WTC11 (cell line): ENCODE measurements at regions not wholly inside any gene's neighbourhood (a gene's known extent, or its start where the extent isn't known, plus 50 kb on each side); places are given as distances from the start of the nearest gene placed in this dataset.

Experiments
- ATAC-seq: fragments of 200-7000 bp; cut with Tn5 transposase; 2 replicates; pipeline ENCODE4 v1.10.0; 2021; ENCODE audit warnings: mild to moderate bottlenecking, moderate library complexity
- CTCF ChIA-PET: fragments of 300-600 bp; sonication (Branson Sonifier 250); formaldehyde crosslinking; loops from one replicate; lab custom pipeline; 2021; ENCODE audit warnings: antibody characterized with exemption; lab: Charles Lee
- POLR2A ChIA-PET: fragments of 350-600 bp; sonication (Branson Sonifier 250); formaldehyde crosslinking; loops from one replicate; lab custom pipeline; 2021; ENCODE audit warnings: antibody characterized with exemption; lab: Charles Lee
- DNase-seq: peaks from one replicate; pipeline ENCODE4 v3.0.0; 2021; ENCODE audit warnings: low spot score
- H3K27ac Mint-ChIP-seq: 2 replicates; pipeline ENCODE4 v1.8.0; 2021; ENCODE audit warnings: mixed read lengths
- H3K27me3 Mint-ChIP-seq: 2 replicates; pipeline ENCODE4 v1.8.0; 2021; ENCODE audit warnings: low read depth, mild to moderate bottlenecking, moderate library complexity, mixed read lengths
- H3K36me3 Mint-ChIP-seq: 2 replicates; pipeline ENCODE4 v1.8.0; 2021; ENCODE audit warnings: mixed read lengths
- H3K4me1 Mint-ChIP-seq: 2 replicates; pipeline ENCODE4 v1.8.0; 2022; ENCODE audit warnings: mixed read lengths
- H3K4me3 Mint-ChIP-seq: 2 replicates; pipeline ENCODE4 v1.8.0; 2021; ENCODE audit warnings: mild to moderate bottlenecking, moderate library complexity, mixed read lengths
- H3K9me3 Mint-ChIP-seq: 2 replicates; pipeline ENCODE4 v1.8.0; 2021; ENCODE audit warnings: mixed read lengths
- ATF3 ChIP-seq: sonication (generic); formaldehyde crosslinking; conservative IDR thresholded peaks from 2 replicates; pipeline ENCODE4 v1.8.1; 2022; ENCODE audit warnings: mild to moderate bottlenecking, missing genetic modification reagents
- CREB1 ChIP-seq: sonication (generic); formaldehyde crosslinking; IDR thresholded peaks from 2 replicates; pipeline ENCODE4 v1.8.0; 2023; ENCODE audit warnings: mild to moderate bottlenecking, missing genetic modification reagents
- ESRRA ChIP-seq: sonication (generic); formaldehyde crosslinking; IDR thresholded peaks from 2 replicates; pipeline ENCODE4 v1.8.1; 2022; ENCODE audit warnings: mild to moderate bottlenecking, missing genetic modification reagents, borderline replicate concordance
- ETV6 ChIP-seq: sonication (generic); formaldehyde crosslinking; IDR thresholded peaks from 2 replicates; pipeline ENCODE4 v1.8.1; 2022; ENCODE audit warnings: mild to moderate bottlenecking, missing genetic modification reagents
- FOXJ3 ChIP-seq: sonication (generic); formaldehyde crosslinking; IDR thresholded peaks from 2 replicates; pipeline ENCODE4 v1.9.0; 2021; ENCODE audit warnings: missing genetic modification reagents, mild to moderate bottlenecking, borderline replicate concordance
- FOXP1 ChIP-seq: sonication (generic); formaldehyde crosslinking; IDR thresholded peaks from 2 replicates; pipeline ENCODE4 v1.8.0; 2022; ENCODE audit warnings: missing genetic modification reagents, mild to moderate bottlenecking, moderate library complexity, borderline replicate concordance
- GABPB1 ChIP-seq: sonication (generic); formaldehyde crosslinking; IDR thresholded peaks from 2 replicates; pipeline ENCODE4 v1.8.1; 2023; ENCODE audit warnings: mild to moderate bottlenecking, missing genetic modification reagents
- GRHL2 ChIP-seq: fragments of 250-450 bp; sonication (Bioruptor Pico); IDR thresholded peaks from 2 replicates; pipeline ENCODE4 v1.8.0; 2022; ENCODE audit warnings: mild to moderate bottlenecking, moderate library complexity; ENCODE audit not compliant: insufficient replicate concordance, severe bottlenecking
- MYBL2 ChIP-seq: sonication (generic); formaldehyde crosslinking; IDR thresholded peaks from 2 replicates; pipeline ENCODE4 v1.8.1; 2023; ENCODE audit warnings: mild to moderate bottlenecking, moderate library complexity, missing genetic modification reagents
- NFYB ChIP-seq: sonication (generic); formaldehyde crosslinking; conservative IDR thresholded peaks from 2 replicates; pipeline ENCODE4 v1.8.0; 2022; ENCODE audit warnings: low read depth, missing genetic modification reagents
- NR2C2 ChIP-seq: sonication (generic); formaldehyde crosslinking; IDR thresholded peaks from 2 replicates; pipeline ENCODE4 v1.8.0; 2022; ENCODE audit warnings: mild to moderate bottlenecking, missing genetic modification reagents
- NR3C1 ChIP-seq: sonication (generic); formaldehyde crosslinking; conservative IDR thresholded peaks from 2 replicates; pipeline ENCODE4 v1.8.1; 2023; ENCODE audit warnings: low read depth, mild to moderate bottlenecking, missing genetic modification reagents
- OVOL2 ChIP-seq: fragments of 250-450 bp; sonication (Bioruptor Pico); IDR thresholded peaks from 2 replicates; pipeline ENCODE4 v1.9.0; 2021; ENCODE audit warnings: mild to moderate bottlenecking, borderline replicate concordance
- PRDM15 ChIP-seq: sonication (generic); formaldehyde crosslinking; IDR thresholded peaks from 2 replicates; pipeline ENCODE4 v1.8.0; 2022; ENCODE audit warnings: missing genetic modification reagents
- TEAD1 ChIP-seq: sonication (generic); formaldehyde crosslinking; IDR thresholded peaks from 2 replicates; pipeline ENCODE4 v1.8.0; 2022; ENCODE audit warnings: mild to moderate bottlenecking, missing genetic modification reagents
- TEAD4 ChIP-seq: sonication (generic); formaldehyde crosslinking; IDR thresholded peaks from 2 replicates; pipeline ENCODE4 v1.8.0; 2022; ENCODE audit warnings: mild to moderate bottlenecking, missing genetic modification reagents
- ZNF219 ChIP-seq: sonication (generic); formaldehyde crosslinking; IDR thresholded peaks from 2 replicates; pipeline ENCODE4 v1.8.0; 2023; ENCODE audit warnings: missing genetic modification reagents, mild to moderate bottlenecking, borderline replicate concordance
- ZNF281 ChIP-seq: sonication (generic); formaldehyde crosslinking; IDR thresholded peaks from 2 replicates; pipeline ENCODE4 v1.8.0; 2023; ENCODE audit warnings: mild to moderate bottlenecking, missing genetic modification reagents
- ZNF416 ChIP-seq: fragments of 250-450 bp; sonication (Bioruptor Pico); IDR thresholded peaks from 2 replicates; pipeline ENCODE4 v1.9.0; 2021; ENCODE audit warnings: mild to moderate bottlenecking, inconsistent platforms
- TF ChIP-seq, protein P1 (sequence below): sonication (generic); formaldehyde crosslinking; IDR thresholded peaks from 2 replicates; pipeline ENCODE4 v1.8.1; 2022; ENCODE audit warnings: mild to moderate bottlenecking, moderate library complexity, missing genetic modification reagents
- TF ChIP-seq, protein P2 (sequence below): sonication (generic); formaldehyde crosslinking; IDR thresholded peaks from 2 replicates; pipeline ENCODE4 v1.8.0; 2022; ENCODE audit warnings: mild to moderate bottlenecking, missing genetic modification reagents
- TF ChIP-seq, protein P3 (sequence below): fragments of 250-450 bp; sonication (Bioruptor Pico); IDR thresholded peaks from 2 replicates; pipeline ENCODE4 v2.1.2; 2022; ENCODE audit warnings: mild to moderate bottlenecking, moderate library complexity
- TF ChIP-seq, protein P4 (sequence below): sonication (generic); formaldehyde crosslinking; IDR thresholded peaks from 2 replicates; pipeline ENCODE4 v1.8.0; 2022; ENCODE audit warnings: mild to moderate bottlenecking, missing genetic modification reagents

- H3K27ac Mint-ChIP-seq = no peak overlapping the region
- H3K4me3 Mint-ChIP-seq = no peak overlapping the region
- ATAC-seq = no peak
- ChIA-PET CTCF (no interaction called here), POLR2A (no interaction called here)
- no peaks in the 10 kb centered on the region for H3K36me3 Mint-ChIP-seq
- TF ChIP-seq ZNF281 (CRISPR knock-in tag) (no peak), CREB1 (no peak)
- H3K9me3 Mint-ChIP-seq = no peaks in the 10 kb centered on the region
- H3K4me1 Mint-ChIP-seq = no peaks in the 10 kb centered on the region
- no peaks in the 10 kb centered on the region for H3K27me3 Mint-ChIP-seq
- no peak for DNase-seq
Observed at GRCh38 chr18:28412521-28412920, 235.6 kb upstream of the CDH2 start.

DNA sequence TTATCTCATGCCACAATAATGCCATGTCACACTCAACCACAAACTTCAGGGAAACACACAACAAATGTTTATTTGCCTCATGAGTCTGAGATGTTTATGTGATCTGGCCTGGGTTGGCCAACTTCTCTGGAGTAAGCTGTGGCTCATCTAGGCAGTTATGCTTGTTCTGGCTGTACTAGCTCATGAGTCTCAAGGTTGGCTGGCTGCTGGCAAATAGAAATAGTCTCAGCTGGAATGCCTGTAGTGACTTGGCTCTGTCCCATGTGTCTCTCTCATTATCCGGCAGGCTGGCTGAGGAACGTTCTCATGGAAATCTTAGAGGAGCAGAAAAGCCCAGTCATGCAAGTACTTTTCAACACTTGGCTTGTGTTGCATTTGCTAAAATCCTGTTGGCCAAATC is 234.9 kb upstream of the CDH2 start:
- CTCF ChIA-PET = no interaction called here
- H3K4me1 Mint-ChIP-seq = no peaks in the 10 kb centered on the region
- no peaks in the 10 kb centered on the region for H3K27me3 Mint-ChIP-seq
- no peaks in the 10 kb centered on the region for H3K9me3 Mint-ChIP-seq
- no peak for TF ChIP-seq NR3C1
- no peak for TF ChIP-seq FOXJ3 (CRISPR knock-in tag)
- TF ChIP-seq OVOL2 (CRISPR knock-in tag) = no peak
- TF ChIP-seq MYBL2 (CRISPR knock-in tag) = no peak
- TF ChIP-seq PRDM15 (CRISPR knock-in tag) = no peak
- no peak for TF ChIP-seq TEAD4
- TF ChIP-seq ZNF416 (CRISPR knock-in tag) = no peak
- no peak for TF ChIP-seq NR2C2 (CRISPR knock-in tag)
- no peak for TF ChIP-seq ZNF219
- TF ChIP-seq NFYB = no peak
- TF ChIP-seq FOXP1 (CRISPR knock-in tag) = no peak
- TF ChIP-seq, protein P1, sequence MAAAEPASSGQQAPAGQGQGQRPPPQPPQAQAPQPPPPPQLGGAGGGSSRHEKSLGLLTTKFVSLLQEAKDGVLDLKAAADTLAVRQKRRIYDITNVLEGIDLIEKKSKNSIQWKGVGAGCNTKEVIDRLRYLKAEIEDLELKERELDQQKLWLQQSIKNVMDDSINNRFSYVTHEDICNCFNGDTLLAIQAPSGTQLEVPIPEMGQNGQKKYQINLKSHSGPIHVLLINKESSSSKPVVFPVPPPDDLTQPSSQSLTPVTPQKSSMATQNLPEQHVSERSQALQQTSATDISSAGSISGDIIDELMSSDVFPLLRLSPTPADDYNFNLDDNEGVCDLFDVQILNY (CRISPR knock-in tag) = no peak
- no peak for TF ChIP-seq TEAD1 (CRISPR knock-in tag)
- no peak for TF ChIP-seq ATF3 (CRISPR knock-in tag)
- no peak overlapping the region for H3K4me3 Mint-ChIP-seq
- H3K27ac Mint-ChIP-seq = no peak overlapping the region
- ATAC-seq (no peak), DNase-seq (no peak)
- H3K36me3 Mint-ChIP-seq = no peaks in the 10 kb centered on the region
- POLR2A ChIA-PET = no interaction called here

GRCh38 chr18:28409811-28410210 is 232.9 kb upstream of the CDH2 start:
- DNase-seq (no peak), ATAC-seq (no peak)
- no peaks in the 10 kb centered on the region for H3K36me3 Mint-ChIP-seq
- CTCF ChIA-PET = no interaction called here
- POLR2A ChIA-PET = no interaction called here
- no peak overlapping the region for H3K27ac Mint-ChIP-seq
- H3K4me3 Mint-ChIP-seq = no peak overlapping the region
- H3K9me3 Mint-ChIP-seq = no peaks in the 10 kb centered on the region
- no peaks in the 10 kb centered on the region for H3K27me3 Mint-ChIP-seq
- no peaks in the 10 kb centered on the region for H3K4me1 Mint-ChIP-seq
- TF ChIP-seq, protein P2, sequence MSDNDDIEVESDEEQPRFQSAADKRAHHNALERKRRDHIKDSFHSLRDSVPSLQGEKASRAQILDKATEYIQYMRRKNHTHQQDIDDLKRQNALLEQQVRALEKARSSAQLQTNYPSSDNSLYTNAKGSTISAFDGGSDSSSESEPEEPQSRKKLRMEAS (CRISPR knock-in tag) = no peak
- TF ChIP-seq, protein P3, sequence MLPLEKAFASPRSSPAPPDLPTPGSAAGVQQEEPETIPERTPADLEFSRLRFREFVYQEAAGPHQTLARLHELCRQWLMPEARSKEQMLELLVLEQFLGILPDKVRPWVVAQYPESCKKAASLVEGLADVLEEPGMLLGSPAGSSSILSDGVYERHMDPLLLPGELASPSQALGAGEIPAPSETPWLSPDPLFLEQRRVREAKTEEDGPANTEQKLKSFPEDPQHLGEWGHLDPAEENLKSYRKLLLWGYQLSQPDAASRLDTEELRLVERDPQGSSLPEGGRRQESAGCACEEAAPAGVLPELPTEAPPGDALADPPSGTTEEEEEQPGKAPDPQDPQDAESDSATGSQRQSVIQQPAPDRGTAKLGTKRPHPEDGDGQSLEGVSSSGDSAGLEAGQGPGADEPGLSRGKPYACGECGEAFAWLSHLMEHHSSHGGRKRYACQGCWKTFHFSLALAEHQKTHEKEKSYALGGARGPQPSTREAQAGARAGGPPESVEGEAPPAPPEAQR (CRISPR knock-in tag) = no peak
- TF ChIP-seq OVOL2 (CRISPR knock-in tag) = no peak
- no peak for TF ChIP-seq ETV6 (CRISPR knock-in tag)
- no peak for TF ChIP-seq GRHL2 (CRISPR knock-in tag)
- no peak for TF ChIP-seq ESRRA (CRISPR knock-in tag)
- no peak for TF ChIP-seq GABPB1 (CRISPR knock-in tag)
- no peak for TF ChIP-seq TEAD4
- no peak for TF ChIP-seq NFYB
- TF ChIP-seq, protein P4, sequence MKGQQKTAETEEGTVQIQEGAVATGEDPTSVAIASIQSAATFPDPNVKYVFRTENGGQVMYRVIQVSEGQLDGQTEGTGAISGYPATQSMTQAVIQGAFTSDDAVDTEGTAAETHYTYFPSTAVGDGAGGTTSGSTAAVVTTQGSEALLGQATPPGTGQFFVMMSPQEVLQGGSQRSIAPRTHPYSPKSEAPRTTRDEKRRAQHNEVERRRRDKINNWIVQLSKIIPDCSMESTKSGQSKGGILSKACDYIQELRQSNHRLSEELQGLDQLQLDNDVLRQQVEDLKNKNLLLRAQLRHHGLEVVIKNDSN (CRISPR knock-in tag) = no peak
